GM12874 (cell line): ENCODE measurements at regions not wholly inside any gene's neighbourhood (a gene's known extent, or its start where the extent isn't known, plus 50 kb on each side); places are given as distances from the start of the nearest gene placed in this dataset.

ENCODE experiments used
- TF ChIP-seq, protein P1 (sequence below): IDR thresholded peaks from 2 replicates; pipeline ENCODE4 v1.5.1; 2011; ENCODE audit warnings: low read depth, mild to moderate bottlenecking, control low read depth, low read length, moderate library complexity; ENCODE audit not compliant: insufficient read depth

DNA sequence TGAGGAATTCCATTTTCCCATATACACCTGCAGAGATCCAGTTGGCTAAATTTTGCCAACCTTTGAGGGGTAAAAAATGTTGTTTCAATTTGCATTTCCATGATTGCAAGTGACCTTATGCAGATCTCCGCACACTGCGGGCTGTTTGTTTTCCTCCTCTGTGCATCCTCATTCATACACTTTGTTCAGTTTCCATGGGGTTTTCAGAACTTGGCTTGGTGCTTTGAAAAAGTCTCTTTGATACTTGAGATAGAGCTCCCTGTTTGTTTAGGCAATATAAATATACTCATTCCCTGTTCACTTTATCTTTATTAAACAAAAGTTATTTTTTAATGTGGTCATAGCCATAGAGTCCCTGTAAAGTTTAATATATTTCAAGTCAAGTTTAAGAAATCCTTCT lies 353.1 kb downstream of the CMPK2 start:
- TF ChIP-seq, protein P1, sequence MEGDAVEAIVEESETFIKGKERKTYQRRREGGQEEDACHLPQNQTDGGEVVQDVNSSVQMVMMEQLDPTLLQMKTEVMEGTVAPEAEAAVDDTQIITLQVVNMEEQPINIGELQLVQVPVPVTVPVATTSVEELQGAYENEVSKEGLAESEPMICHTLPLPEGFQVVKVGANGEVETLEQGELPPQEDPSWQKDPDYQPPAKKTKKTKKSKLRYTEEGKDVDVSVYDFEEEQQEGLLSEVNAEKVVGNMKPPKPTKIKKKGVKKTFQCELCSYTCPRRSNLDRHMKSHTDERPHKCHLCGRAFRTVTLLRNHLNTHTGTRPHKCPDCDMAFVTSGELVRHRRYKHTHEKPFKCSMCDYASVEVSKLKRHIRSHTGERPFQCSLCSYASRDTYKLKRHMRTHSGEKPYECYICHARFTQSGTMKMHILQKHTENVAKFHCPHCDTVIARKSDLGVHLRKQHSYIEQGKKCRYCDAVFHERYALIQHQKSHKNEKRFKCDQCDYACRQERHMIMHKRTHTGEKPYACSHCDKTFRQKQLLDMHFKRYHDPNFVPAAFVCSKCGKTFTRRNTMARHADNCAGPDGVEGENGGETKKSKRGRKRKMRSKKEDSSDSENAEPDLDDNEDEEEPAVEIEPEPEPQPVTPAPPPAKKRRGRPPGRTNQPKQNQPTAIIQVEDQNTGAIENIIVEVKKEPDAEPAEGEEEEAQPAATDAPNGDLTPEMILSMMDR, result no peak

DNA sequence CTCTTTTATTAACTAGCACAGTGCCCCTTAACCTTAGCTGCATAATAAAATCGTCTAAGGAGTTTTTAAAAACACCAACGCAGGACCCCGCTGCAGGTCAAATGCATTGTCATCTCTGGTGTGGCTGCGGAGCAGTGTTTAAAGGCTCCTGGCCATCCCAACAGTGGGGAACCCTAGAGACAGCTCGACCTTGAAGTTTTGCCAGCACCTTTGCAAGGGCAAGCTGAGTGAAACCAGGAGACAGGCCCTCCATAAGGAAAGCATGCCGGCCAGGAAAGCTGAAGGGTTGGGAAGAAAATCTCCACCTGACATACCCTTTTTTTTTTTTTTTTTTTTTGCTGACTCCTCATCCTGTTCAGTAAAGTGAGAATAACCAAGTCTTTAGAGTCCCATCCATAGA lies 349.0 kb downstream of the CMPK2 start:
- TF ChIP-seq, protein P1, result no peak

DNA sequence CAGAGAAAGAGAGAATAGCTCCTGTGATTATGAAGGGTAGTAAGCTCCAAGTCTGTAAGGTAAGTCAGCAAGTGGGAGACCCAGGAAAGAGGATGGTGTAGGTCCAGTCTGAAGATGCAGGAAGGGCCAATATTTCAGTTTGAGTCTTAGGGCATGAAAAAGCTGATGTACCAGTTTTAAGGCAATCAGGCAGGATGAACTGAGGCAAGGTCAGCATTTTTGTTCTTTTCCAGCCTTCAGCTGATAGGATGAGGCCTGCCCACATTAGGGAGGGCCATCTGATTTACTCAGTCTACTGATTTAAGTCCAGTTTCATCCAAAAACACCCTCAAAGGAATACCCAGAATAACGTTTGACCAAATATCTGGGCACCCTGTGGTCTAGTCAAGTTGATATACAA lies 347.3 kb downstream of the CMPK2 start:
- TF ChIP-seq, protein P1, result no peak

DNA sequence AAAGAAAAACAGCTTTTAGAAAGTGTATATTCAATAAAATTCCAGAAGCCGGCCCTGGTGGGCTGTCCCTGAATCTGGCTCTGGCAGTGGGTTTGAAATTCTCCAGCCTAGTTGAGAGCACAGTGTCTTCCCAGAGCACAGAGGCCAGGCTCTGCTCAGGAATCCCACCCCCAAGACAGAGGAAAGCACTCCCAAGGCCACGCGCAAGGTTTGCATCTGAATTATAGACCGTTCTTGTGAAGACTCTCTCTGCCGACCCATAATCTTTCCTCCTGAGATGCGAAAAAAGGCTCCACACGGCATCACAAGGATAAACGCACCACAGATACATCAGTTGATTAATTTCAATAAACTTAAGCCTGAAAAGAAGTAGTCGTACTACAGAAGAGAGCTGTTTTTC lies 342.2 kb downstream of the CMPK2 start:
- TF ChIP-seq, protein P1, result no peak

DNA sequence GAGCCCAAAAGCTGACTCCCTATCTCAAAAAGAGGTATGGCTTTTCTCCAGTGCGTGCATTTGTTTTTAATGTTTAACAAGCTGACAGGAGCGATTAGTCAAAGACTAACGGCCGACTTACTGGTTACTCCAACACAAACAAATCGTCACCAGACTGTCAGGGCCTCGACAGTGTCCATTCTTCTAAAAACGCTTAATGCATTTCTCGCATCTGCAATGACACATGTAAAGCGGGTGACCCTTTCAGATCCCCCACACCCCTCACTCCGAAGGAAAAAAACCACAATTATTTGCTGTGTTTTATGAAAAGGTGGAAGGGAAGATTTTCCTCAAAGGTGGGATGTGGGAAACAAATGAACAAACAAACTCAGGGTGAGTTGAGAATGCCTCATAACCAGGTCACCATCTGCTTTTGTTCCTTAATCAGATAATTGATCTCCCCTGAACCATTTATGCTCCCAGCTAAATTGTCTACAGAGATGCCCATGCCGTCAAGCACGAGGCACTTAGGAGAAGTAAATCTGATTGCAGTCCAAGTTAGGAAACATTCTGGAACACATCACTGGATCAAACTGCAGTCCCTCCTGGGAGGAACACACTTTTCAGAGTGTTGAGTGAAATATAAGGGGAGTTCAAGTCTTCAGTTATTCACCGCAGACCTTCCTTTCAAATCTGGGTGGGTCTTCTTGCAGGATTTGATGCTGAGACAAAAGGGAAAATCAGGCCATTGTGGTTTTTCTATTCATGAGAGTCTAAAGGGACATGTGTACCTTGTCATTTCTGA lies 340.8 kb downstream of the CMPK2 start:
- TF ChIP-seq, protein P1, result no peak

DNA sequence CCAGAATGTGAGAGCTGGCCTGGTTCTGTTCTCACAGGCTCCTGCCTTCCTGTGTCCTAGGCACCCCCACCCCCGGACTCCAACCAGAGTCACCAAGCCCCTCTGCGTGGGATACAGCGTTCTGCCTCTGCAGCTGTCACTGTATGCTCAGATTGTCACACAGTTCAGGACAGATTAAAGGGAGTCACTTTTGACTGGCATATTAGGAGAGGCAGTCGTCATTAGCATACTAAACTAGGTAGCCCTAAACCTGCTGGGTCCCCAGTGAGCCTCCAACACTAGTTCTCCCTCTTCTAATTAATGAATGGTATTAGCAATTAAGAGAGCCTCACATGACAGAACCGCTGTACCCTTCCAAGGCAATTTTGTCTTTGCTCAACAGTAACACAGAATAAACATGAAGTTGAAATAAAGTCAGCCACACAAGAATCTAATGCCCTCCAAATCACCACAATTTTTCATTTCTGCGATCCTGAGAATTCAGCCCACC lies 340.2 kb downstream of the CMPK2 start:
- TF ChIP-seq, protein P1, result no peak

DNA sequence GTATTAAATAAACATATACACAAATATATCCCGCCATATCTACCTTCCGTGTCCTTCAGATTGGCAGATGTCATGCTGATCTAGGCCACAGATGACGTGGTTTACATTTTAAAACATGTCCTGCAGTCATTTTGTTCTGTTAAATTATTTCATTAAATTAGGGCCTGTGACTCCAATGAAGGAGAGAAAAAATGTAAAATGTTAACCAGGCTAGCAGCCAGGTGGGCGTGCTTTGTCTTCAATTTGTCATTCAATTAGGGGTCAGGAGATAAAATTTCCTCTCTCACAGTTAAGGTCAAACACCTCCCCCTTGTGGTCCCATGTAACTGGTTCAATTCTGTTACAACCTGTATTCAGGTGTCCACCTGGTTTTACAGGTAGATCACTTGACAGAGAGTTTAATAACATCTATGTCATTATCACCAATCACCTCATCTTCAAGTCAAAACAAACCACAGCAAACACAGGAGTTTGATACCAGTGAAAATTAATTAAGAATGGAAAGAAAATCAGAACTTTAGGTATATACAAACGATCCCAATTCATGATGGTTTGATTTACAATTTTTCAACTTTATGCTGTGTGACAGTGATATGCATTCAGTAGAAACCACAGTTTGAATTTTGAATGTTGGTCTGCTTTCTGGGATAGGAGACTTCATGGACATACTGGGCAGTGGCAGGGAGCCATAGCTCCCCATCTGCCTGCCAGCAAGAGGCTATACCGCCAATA lies 339.4 kb downstream of the CMPK2 start:
- TF ChIP-seq, protein P1, result peak; percentile 30; the same call in 1 of the 2 replicates
